ENCODE measurements at regions not wholly inside any gene's neighbourhood (a gene's known extent, or its start where the extent isn't known, plus 50 kb on each side); places are given as distances from the start of the nearest gene placed in this dataset.

GRCh38 chr11:122307476-122308035 is 191.5 kb upstream of the BLID start (continued):
- TF ChIP-seq CHD7 (IDR thresholded peaks at IDR 0.05; ENCODE audit: insufficient replicate concordance, low read length) (no peak), YY1 (IDR thresholded peaks at IDR 0.05; ENCODE audit: low read depth, low read length) (no peak), SP1 (IDR thresholded peaks at IDR 0.05; ENCODE audit: low read depth, low read length) (no peak), CBX8 (IDR thresholded peaks at IDR 0.05; ENCODE audit: borderline replicate concordance, low read depth, low read length) (no peak), SP4 (IDR thresholded peaks at IDR 0.05; ENCODE audit: low read length) (no peak), SIRT6 (IDR thresholded peaks at IDR 0.05; ENCODE audit: low read length) (no peak), GTF2F1 (IDR thresholded peaks at IDR 0.05; ENCODE audit: borderline replicate concordance, low read depth, low read length) (no peak), MAX (IDR thresholded peaks at IDR 0.05) (no peak), CHD2 (IDR thresholded peaks at IDR 0.05; ENCODE audit: low read length) (no peak), HDAC6 (IDR thresholded peaks at IDR 0.05; ENCODE audit: low read depth, low read length) (no peak), PHF8 (conservative IDR thresholded peaks at IDR 0.05; ENCODE audit: low read depth, low read length) (no peak), BACH1 (IDR thresholded peaks at IDR 0.05; ENCODE audit: low read length) (no peak), NRF1 (IDR thresholded peaks at IDR 0.05; ENCODE audit: low read depth, low read length) (no peak)

All from H1 (cell line).